Mucosa of gallbladder (tissue), 1 donor: ENCODE measurements at regions not wholly inside any gene's neighbourhood (a gene's known extent, or its start where the extent isn't known, plus 50 kb on each side); places are given as distances from the start of the nearest gene placed in this dataset.
"Not testable (repeated sequence)": the region's sequence is repeated elsewhere in the genome, so short reads cannot be mapped to it uniquely, and the experiment has no call there.

Source experiments
- DNase-seq: peaks from one replicate; pipeline ENCODE4 v3.0.0-alpha.2; 2020; ENCODE audit warnings: low spot score
- donor health status: DM: no; HTN: no; CAD: no.

GRCh38 chr10:78589687-78590086, 479.1 kb upstream of the ZMIZ1 start:
- no peak for DNase-seq

DNA sequence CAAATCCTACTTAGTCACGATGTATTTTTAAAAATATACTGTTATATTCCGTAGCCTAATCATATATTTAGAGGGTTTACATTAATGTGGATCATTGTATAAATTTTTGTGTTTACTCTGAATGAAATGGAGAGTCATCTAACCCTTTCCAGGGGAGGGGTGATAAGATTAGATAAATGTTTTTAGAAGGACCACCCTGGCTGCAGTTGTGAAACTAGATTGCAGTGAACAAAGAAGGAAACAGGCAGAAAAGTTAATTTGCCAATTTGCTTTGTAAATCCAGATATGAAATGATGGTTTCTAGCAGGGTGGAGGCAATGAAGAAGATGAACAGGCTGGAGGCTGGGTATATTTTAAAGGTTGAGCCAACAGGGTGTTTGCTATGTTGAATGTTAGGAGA, 477.7 kb upstream of the ZMIZ1 start:
- no peak for DNase-seq

GRCh38 chr10:78594559-78595268, 474.1 kb upstream of the ZMIZ1 start:
- DNase-seq: no peak

DNA sequence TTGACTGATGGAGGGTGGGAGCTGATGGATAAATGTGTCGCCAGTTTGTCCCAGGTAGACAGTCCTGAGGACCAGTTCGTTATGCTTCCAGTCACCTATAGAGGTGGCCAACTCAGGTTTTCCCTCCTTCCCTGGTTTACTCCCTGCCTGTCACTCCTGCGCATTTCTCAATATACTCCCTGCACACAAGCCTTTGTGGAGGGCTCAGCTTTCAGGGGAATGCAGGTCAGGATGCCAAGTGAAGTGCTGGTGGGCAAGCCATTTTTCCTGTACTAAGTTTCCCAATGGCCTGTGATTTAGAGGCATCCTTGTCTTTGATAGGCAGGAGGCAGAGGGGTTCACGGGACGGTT, 473.5 kb upstream of the ZMIZ1 start:
- DNase-seq: no peak

DNA sequence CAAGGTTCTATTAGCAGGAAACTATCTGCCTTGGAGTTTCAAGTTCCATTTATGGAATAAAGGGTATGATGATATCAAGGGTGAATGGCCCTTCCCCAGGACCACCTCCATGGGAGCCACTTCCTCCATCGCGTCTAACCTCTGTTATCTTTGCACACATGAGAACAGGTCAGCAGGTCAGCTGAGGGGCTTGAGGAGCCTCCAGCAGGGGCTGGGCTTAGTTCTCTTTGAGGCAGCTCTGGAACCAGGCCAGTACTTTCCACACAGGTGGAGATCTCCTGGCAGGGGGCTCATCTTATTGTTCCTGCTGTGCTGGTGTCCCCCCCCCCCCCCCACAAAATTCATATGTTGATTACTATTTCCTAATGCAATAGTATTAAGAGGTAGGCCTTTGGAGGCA, 472.2 kb upstream of the ZMIZ1 start:
- DNase-seq: no peak

DNA sequence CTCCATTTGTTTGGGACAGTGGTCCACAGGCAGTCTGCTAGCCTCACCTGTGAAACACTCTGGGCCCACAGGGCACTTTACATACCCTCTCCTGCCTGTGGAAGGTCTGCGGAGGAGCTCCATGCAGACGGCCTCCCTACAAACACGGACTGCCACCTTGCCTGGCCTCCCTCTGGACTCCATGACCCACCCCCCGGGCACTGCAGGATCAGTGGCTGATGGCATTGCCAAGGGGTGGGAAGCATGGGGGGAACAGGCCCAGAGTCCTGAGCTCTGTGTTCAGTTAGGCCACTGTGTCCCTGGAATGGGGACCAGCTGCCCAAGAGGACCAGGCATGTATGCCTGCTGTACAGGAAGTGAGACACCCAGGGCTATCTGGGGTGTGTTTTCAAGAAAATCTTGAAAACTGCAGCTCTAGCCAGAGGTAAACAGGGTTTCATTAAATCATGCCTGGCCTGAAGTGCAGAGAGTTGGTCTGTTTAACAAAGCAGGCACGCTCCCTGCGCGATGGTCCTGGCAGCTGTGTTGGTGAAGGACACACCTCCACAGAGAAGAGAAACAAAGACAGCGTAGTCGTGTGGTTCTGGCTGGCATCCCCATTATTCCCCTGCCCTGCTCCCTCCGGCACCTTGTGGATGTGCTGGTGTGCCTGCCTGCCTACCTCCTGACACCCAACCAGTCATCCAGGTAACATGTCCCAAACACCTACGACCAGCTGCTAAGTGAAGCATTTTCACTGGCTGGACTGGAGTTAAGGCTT, 470.8 kb upstream of the ZMIZ1 start:
- DNase-seq: no peak

DNA sequence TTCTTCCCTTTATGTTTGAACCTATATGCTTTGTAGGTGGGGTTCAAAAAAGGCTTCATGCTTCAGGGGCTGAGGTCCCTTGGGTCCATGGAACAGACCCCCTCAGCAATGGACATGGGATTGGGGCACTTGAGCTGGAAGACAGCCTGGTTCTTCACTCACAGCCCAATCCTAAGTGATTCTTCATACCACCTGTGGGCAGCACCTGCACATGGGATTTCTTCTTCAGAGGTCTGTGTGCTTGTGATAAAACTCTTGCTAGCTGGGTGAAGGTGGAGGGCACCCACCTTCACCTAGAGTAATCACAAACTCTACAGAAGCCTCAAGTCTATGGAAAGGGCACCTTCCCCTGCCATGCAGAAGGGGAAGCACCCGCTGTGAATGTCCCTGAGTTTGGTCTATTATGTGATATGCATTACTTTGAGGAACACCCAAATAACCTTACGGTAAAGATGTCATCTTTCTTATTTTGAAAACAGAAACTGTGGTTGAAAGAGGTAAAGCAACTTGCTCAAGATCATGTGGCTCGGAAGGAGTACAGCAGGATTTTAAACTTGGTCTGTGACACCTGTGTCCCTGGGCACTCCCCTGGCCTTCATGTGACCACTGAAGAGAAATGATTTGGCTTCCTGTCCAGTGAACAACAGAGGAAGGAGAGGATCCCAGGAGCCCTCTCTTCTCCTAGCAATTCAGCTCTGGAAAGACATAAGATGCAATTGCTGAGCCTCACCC, 469.5 kb upstream of the ZMIZ1 start:
- no peak for DNase-seq

DNA sequence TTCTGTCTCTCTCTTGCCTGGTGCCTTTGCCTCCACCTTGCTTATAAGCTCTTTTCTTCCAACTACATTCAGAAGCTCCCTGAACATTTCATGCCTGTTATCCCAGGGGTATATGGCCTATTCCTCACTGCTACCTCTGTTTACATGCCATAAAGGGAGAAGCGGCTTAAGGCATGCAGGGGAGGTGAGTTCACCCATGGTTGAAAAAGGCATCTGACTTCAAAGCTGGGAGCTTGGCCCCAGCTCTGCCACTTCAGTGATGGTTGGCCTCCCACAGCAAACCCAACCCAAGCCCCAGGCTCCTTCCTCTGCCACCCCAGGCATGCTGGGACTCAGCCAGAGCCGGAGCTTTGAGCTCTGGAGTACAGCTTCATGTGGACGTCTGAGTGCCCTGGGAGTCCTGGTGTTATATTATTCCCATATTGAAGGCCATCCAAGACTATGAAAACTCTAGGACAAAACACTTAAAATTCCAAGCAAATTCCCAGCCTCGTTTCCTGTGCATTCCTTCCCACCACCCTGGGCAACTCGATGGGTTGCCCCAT, 468.6 kb upstream of the ZMIZ1 start:
- DNase-seq: no peak

GRCh38 chr10:78600740-78601139, 468.0 kb upstream of the ZMIZ1 start:
- DNase-seq: peak; percentile 20

DNA sequence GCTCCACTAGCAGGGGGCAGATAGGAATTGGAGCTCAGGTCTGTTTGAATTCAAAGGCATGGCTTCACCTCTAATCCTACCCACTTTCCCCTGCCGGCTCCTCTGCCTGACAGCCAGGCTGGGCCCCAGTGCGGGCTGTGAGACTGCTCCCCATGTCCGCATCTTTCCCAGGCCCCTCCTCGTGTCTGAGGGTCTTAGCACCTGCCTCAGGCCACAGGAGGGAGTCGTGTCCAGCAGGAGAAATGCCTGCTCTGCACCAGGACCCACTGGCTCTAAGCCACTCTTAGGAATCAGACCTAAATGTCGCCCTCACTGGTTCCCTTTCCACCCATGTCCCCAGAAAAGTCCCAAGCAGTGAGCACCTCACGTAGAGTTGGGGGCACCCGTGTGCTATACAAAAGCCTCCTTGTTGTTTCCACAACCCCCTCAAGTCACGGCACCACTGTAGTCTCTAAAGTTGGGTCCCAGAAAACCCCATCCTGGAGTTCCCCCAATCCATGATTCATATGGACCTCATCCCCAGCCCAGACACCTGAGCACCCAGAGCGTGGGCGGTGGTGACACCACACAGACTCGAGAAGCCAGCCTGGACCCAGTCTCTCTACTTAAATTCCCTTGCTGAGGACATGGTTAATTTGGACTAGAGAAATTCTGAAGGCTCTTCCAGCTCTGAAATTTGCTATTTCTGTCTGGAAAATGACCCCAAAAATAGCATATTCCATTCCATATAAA, 466.4 kb upstream of the ZMIZ1 start:
- no peak for DNase-seq

- no peak for DNase-seq
Measured at GRCh38 chr10:78604286-78604685, 464.5 kb upstream of the ZMIZ1 start.

GRCh38 chr10:78604721-78605120, 464.0 kb upstream of the ZMIZ1 start:
- no peak for DNase-seq

GRCh38 chr10:78605800-78606350, 462.9 kb upstream of the ZMIZ1 start:
- DNase-seq: no peak

DNA sequence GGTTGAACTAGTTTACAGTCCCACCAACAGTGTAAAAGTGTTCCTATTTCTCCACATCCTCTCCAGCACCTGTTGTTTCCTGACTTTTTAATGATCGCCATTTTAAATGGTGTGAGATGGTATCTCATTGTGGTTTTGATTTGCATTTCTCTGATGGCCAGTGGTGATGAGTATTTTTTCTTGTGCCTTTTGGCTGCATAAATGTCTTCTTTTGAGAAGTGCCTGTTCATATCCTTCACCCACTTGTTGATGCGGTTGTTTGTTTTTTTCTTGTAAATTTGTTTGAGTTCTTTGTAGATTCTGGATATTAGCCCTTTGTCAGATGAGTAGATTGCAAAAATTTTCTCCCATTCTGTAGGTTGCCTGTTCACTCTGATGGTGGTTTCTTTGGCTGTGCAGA, 462.0 kb upstream of the ZMIZ1 start:
- DNase-seq: not testable (repeated sequence)

GRCh38 chr10:78609976-78610375, 458.8 kb upstream of the ZMIZ1 start:
- no peak for DNase-seq

DNA sequence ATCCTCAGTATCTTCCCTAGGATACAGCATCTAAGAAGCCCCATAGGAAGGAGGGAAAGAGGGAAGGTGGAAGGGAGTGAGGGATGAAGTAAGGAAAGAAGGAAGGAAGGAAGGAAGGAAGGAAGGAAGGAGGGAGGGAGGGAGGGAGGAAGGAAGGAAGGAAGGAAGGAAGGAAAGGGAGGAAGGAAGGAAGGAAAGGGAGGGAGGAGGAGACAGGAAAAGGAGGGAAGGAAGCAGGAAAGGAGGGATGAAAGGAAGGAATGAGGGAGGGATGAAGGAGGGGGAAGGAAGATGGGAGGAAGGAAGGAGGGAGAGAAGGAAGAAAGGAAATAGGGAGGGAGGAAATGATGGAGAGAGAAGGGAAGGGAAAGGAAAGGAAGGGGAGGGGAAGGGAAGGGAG, 455.6 kb upstream of the ZMIZ1 start:
- DNase-seq: no peak

DNA sequence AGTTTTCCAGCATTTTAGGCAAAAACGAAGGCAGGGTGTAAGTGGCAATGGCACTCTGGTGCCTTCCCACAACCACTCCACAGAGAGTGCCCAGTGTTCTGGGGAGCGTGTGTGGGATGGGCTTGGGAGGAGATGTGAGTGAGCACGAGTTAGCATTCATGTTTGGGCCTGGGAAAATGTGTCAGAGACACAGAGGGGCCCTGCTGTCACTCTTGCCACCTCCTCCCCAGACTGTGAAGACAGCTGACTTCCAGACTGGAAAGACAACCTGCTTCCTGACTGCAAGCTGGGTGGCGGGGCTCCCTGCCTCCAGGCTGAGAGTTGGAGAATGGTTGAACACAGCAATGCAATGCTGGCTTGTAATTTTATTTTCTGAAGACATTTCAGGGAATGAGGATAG, 454.5 kb upstream of the ZMIZ1 start:
- no peak for DNase-seq

- DNase-seq: no peak
Measured at GRCh38 chr10:78614744-78615143, 454.0 kb upstream of the ZMIZ1 start.

DNA sequence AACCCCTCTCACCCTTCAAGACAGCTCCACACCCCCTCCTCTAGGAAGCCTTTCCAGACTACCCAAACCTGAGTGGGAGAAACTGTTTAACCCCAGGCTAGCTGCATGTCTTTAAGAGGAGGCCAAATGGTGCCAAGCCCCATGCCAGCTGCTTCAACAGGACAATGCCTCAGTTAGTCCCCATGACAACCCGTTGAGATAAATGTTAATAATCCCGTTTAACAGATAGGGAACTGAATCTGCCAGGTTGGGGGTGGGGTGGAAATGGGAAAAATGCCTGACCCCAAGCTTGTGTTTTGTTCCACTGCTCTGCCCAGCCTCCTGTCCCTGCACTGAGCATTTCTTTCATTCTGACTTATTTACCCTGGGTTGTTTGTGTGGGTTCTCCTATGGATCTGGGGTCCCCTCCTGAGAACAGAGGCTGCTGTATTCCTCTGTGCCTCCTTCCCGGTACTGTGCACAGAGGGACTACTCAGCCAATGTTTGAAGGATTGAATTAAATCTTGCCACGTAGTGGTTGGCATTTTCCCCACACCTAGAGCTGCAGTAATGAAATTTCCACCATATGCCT, 452.6 kb upstream of the ZMIZ1 start:
- no peak for DNase-seq

- no peak for DNase-seq
Measured at GRCh38 chr10:78617115-78617514, 451.7 kb upstream of the ZMIZ1 start.

DNA sequence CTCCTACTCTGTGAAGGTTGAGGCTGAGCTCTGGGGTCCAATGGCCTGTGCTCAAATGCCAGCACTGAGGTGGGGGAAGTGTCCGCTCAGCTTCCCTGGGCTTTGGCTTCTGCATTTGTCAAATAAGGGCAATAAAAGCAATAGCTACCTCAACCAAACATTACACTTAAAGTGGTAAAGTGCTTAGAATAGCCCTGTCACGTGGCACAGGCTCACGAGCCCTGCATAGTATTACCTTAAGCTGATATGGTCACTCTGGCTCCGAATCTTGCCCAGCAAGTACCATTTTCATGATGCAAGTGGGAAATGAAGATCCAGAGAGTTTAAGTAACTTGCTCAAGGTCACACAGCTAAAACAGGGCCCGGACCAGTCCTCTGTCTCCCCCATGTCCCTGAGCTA, 451.1 kb upstream of the ZMIZ1 start:
- DNase-seq: no peak
